ENCODE measurements at regions not wholly inside any gene's neighbourhood (a gene's known extent, or its start where the extent isn't known, plus 50 kb on each side); places are given as distances from the start of the nearest gene placed in this dataset.
"Not testable (repeated sequence)": the region's sequence is repeated elsewhere in the genome, so short reads cannot be mapped to it uniquely, and the experiment has no call there.

- Mint-ChIP-seq H3K9me3 (no peaks in the 10 kb centered on the region), H3K27ac (no peak overlapping the region), H3K27me3 (peaks cover 56% of the 10 kb centered on the region), H3K4me1 (no peaks in the 10 kb centered on the region), H3K4me3 (no peak overlapping the region), H3K36me3 (no peaks in the 10 kb centered on the region)
- ATAC-seq (ENCODE audit: low read depth) (no peak), DNase-seq (no peak)
- POLR2A ChIA-PET = no interaction called here
Measured at GRCh38 chr7:149670288-149670687, 103.1 kb downstream of the ZNF467 start.

- H3K27ac Mint-ChIP-seq = no peak overlapping the region
- no peak for DNase-seq
- peaks cover 58% of the 10 kb centered on the region for H3K27me3 Mint-ChIP-seq
Measured at GRCh38 chr7:149669121-149669818, 104.1 kb downstream of the ZNF467 start.

GRCh38 chr7:149666360-149666945, 106.9 kb downstream of the ZNF467 start:
- Mint-ChIP-seq H3K9me3 (no peaks in the 10 kb centered on the region), H3K4me1 (no peaks in the 10 kb centered on the region), H3K27me3 (peaks cover 61% of the 10 kb centered on the region), H3K4me3 (no peak overlapping the region), H3K27ac (no peak overlapping the region), H3K36me3 (no peaks in the 10 kb centered on the region)
- POLR2A ChIA-PET = no interaction called here
- DNase-seq (no peak), ATAC-seq (ENCODE audit: low read depth) (no peak)

More at GRCh38 chr7:149669121-149669818, 104.1 kb downstream of the ZNF467 start:
- Mint-ChIP-seq H3K4me3 (no peak overlapping the region), H3K4me1 (no peaks in the 10 kb centered on the region), H3K36me3 (no peaks in the 10 kb centered on the region), H3K9me3 (no peaks in the 10 kb centered on the region)
- POLR2A ChIA-PET = no interaction called here
- ATAC-seq (ENCODE audit: low read depth) = no peak

GRCh38 chr7:149665618-149666017, 107.8 kb downstream of the ZNF467 start:
- POLR2A ChIA-PET; H3K4me1 Mint-ChIP-seq; H3K9me3 Mint-ChIP-seq; H3K27ac Mint-ChIP-seq; DNase-seq; ATAC-seq (ENCODE audit: low read depth); H3K4me3 Mint-ChIP-seq; H3K36me3 Mint-ChIP-seq: not testable (repeated sequence)
- peaks cover 61% of the 10 kb centered on the region for H3K27me3 Mint-ChIP-seq

- DNase-seq (no peak), ATAC-seq (ENCODE audit: low read depth) (no peak)
- Mint-ChIP-seq H3K36me3 (no peaks in the 10 kb centered on the region), H3K27me3 (peaks cover 60% of the 10 kb centered on the region), H3K4me1 (no peaks in the 10 kb centered on the region), H3K9me3 (no peaks in the 10 kb centered on the region), H3K4me3 (no peak overlapping the region), H3K27ac (no peak overlapping the region)
- POLR2A ChIA-PET = no interaction called here
Measured at GRCh38 chr7:149664666-149665065, 108.7 kb downstream of the ZNF467 start.

- DNase-seq (no peak), ATAC-seq (ENCODE audit: low read depth) (no peak)
- Mint-ChIP-seq H3K27me3 (peaks cover 60% of the 10 kb centered on the region), H3K4me1 (no peaks in the 10 kb centered on the region), H3K27ac (no peak overlapping the region), H3K36me3 (no peaks in the 10 kb centered on the region), H3K4me3 (no peak overlapping the region), H3K9me3 (no peaks in the 10 kb centered on the region)
- POLR2A ChIA-PET = no interaction called here
Measured at GRCh38 chr7:149664176-149664575, 109.2 kb downstream of the ZNF467 start.

GRCh38 chr7:149662591-149663095, 110.7 kb downstream of the ZNF467 start:
- POLR2A ChIA-PET = no interaction called here
- no peak overlapping the region for H3K27ac Mint-ChIP-seq
- ATAC-seq (ENCODE audit: low read depth) = peak; percentile 83
- peaks cover 60% of the 10 kb centered on the region for H3K27me3 Mint-ChIP-seq
- no peaks in the 10 kb centered on the region for H3K9me3 Mint-ChIP-seq
- DNase-seq = peak; percentile 62
- no peaks in the 10 kb centered on the region for H3K36me3 Mint-ChIP-seq
- H3K4me1 Mint-ChIP-seq = no peaks in the 10 kb centered on the region
- H3K4me3 Mint-ChIP-seq = no peak overlapping the region

GRCh38 chr7:149655784-149656183, 117.6 kb downstream of the ZNF467 start:
- Mint-ChIP-seq H3K27ac (no peak overlapping the region), H3K27me3 (peaks cover 55% of the 10 kb centered on the region), H3K4me3 (no peak overlapping the region), H3K4me1 (no peaks in the 10 kb centered on the region), H3K9me3 (peaks cover 18% of the 10 kb centered on the region), H3K36me3 (no peaks in the 10 kb centered on the region)
- no peak for ATAC-seq (ENCODE audit: low read depth)
- POLR2A ChIA-PET = no interaction called here
- no peak for DNase-seq

- H3K9me3 Mint-ChIP-seq = peaks cover 18% of the 10 kb centered on the region
- H3K27me3 Mint-ChIP-seq = peaks cover 56% of the 10 kb centered on the region
- ATAC-seq (ENCODE audit: low read depth) = no peak
- DNase-seq = no peak
- no peak overlapping the region for H3K4me3 Mint-ChIP-seq
- POLR2A ChIA-PET = no interaction called here
- H3K4me1 Mint-ChIP-seq = no peaks in the 10 kb centered on the region
- H3K36me3 Mint-ChIP-seq = no peaks in the 10 kb centered on the region
- H3K27ac Mint-ChIP-seq = no peak overlapping the region
Measured at GRCh38 chr7:149654588-149654987, 118.8 kb downstream of the ZNF467 start.

- H3K4me1 Mint-ChIP-seq; POLR2A ChIA-PET; H3K4me3 Mint-ChIP-seq; H3K27ac Mint-ChIP-seq; ATAC-seq (ENCODE audit: low read depth); DNase-seq; H3K36me3 Mint-ChIP-seq: not testable (repeated sequence)
- H3K9me3 Mint-ChIP-seq = peaks cover 17% of the 10 kb centered on the region
- H3K27me3 Mint-ChIP-seq = peaks cover 60% of the 10 kb centered on the region
Measured at GRCh38 chr7:149650190-149650589, 123.2 kb downstream of the ZNF467 start.

GRCh38 chr7:149644754-149645153, 128.6 kb downstream of the ZNF467 start:
- POLR2A ChIA-PET = no interaction called here
- H3K4me3 Mint-ChIP-seq = no peak overlapping the region

GRCh38 chr7:149642589-149642988, 130.8 kb downstream of the ZNF467 start:
- no peak overlapping the region for H3K27ac Mint-ChIP-seq
- H3K9me3 Mint-ChIP-seq = no peaks in the 10 kb centered on the region
- H3K4me1 Mint-ChIP-seq = no peaks in the 10 kb centered on the region
- no peak overlapping the region for H3K4me3 Mint-ChIP-seq
- POLR2A ChIA-PET = no interaction called here
- no peak for DNase-seq
- H3K36me3 Mint-ChIP-seq = no peaks in the 10 kb centered on the region
- ATAC-seq (ENCODE audit: low read depth) = no peak
- H3K27me3 Mint-ChIP-seq = peaks cover 7% of the 10 kb centered on the region

More at GRCh38 chr7:149644754-149645153, 128.6 kb downstream of the ZNF467 start:
- Mint-ChIP-seq H3K27ac (no peak overlapping the region), H3K36me3 (no peaks in the 10 kb centered on the region), H3K4me1 (no peaks in the 10 kb centered on the region), H3K9me3 (no peaks in the 10 kb centered on the region), H3K27me3 (peaks cover 24% of the 10 kb centered on the region)
- no peak for DNase-seq
- no peak for ATAC-seq (ENCODE audit: low read depth)

GRCh38 chr7:149638566-149639320, 134.6 kb downstream of the ZNF467 start:
- POLR2A ChIA-PET = no interaction called here
- Mint-ChIP-seq H3K27me3 (peaks cover 6% of the 10 kb centered on the region), H3K9me3 (no peaks in the 10 kb centered on the region), H3K4me3 (no peak overlapping the region), H3K4me1 (no peaks in the 10 kb centered on the region), H3K27ac (no peak overlapping the region), H3K36me3 (no peaks in the 10 kb centered on the region)
- ATAC-seq (ENCODE audit: low read depth) (no peak), DNase-seq (no peak)
